ENCODE measurements at regions not wholly inside any gene's neighbourhood (a gene's known extent, or its start where the extent isn't known, plus 50 kb on each side); places are given as distances from the start of the nearest gene placed in this dataset.

DNA sequence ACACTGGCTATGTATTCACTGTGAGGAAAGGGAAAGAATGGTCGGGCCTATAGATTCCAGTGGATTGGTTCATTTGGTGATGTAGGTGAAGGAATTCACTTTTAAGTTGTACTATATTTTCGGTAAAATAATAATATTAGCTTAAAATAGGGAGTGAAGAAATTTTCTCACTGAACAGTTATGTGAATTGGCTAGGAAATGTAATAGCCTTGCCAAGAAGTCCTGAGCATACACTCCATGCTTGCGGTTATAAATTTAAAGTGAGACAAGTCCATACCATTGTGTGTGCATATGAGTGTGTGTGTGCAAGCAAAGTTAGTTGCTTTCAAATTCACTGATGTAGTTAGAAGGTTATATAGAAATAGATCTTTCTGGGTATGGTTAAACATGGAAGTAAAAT lies 1651.0 kb downstream of the NCAM2 start (continued):
- no peak for TF ChIP-seq GATA2 (CRISPR knock-in tag; IDR thresholded peaks at IDR 0.05)
- TF ChIP-seq, protein P1, sequence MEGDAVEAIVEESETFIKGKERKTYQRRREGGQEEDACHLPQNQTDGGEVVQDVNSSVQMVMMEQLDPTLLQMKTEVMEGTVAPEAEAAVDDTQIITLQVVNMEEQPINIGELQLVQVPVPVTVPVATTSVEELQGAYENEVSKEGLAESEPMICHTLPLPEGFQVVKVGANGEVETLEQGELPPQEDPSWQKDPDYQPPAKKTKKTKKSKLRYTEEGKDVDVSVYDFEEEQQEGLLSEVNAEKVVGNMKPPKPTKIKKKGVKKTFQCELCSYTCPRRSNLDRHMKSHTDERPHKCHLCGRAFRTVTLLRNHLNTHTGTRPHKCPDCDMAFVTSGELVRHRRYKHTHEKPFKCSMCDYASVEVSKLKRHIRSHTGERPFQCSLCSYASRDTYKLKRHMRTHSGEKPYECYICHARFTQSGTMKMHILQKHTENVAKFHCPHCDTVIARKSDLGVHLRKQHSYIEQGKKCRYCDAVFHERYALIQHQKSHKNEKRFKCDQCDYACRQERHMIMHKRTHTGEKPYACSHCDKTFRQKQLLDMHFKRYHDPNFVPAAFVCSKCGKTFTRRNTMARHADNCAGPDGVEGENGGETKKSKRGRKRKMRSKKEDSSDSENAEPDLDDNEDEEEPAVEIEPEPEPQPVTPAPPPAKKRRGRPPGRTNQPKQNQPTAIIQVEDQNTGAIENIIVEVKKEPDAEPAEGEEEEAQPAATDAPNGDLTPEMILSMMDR (IDR thresholded peaks at IDR 0.05), result no peak
- no peak for TF ChIP-seq ELF1 (IDR thresholded peaks at IDR 0.05)
- no peak for TF ChIP-seq EP300 (IDR thresholded peaks at IDR 0.05; ENCODE audit: borderline replicate concordance in 1 of 2, low read depth in 1 of 2, low read length in 1 of 2)
- TF ChIP-seq, protein P2, sequence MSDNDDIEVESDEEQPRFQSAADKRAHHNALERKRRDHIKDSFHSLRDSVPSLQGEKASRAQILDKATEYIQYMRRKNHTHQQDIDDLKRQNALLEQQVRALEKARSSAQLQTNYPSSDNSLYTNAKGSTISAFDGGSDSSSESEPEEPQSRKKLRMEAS (IDR thresholded peaks at IDR 0.05; ENCODE audit: low read depth), result no peak

DNA sequence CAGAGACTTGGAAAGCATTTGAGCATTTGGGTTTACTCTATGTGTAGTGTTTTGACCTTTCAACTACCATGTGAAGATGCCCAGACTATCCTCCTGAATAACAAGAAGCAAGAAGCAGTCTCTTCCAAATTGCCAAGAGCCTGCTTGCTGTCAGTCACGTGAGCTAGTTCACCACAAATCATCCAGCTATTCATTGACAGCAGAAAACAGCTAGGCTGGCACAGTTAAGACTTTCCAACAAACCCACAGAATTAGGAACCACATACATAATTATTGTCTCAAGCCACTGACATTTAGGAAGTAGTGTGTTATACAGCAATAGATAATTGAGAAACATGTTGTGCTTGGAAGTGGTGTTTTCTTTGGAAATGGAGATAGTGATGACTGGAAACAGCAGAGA lies 1652.0 kb downstream of the NCAM2 start:
- TF ChIP-seq, protein P3, sequence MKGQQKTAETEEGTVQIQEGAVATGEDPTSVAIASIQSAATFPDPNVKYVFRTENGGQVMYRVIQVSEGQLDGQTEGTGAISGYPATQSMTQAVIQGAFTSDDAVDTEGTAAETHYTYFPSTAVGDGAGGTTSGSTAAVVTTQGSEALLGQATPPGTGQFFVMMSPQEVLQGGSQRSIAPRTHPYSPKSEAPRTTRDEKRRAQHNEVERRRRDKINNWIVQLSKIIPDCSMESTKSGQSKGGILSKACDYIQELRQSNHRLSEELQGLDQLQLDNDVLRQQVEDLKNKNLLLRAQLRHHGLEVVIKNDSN (IDR thresholded peaks at IDR 0.05; ENCODE audit: borderline replicate concordance, low read depth), result no peak
- no peak for TF ChIP-seq GABPA (IDR thresholded peaks at IDR 0.05; ENCODE audit: low read depth)
- no peak for TF ChIP-seq EP300 (IDR thresholded peaks at IDR 0.05; ENCODE audit: borderline replicate concordance in 1 of 2, low read depth in 1 of 2, low read length in 1 of 2)
- TF ChIP-seq, protein P4, sequence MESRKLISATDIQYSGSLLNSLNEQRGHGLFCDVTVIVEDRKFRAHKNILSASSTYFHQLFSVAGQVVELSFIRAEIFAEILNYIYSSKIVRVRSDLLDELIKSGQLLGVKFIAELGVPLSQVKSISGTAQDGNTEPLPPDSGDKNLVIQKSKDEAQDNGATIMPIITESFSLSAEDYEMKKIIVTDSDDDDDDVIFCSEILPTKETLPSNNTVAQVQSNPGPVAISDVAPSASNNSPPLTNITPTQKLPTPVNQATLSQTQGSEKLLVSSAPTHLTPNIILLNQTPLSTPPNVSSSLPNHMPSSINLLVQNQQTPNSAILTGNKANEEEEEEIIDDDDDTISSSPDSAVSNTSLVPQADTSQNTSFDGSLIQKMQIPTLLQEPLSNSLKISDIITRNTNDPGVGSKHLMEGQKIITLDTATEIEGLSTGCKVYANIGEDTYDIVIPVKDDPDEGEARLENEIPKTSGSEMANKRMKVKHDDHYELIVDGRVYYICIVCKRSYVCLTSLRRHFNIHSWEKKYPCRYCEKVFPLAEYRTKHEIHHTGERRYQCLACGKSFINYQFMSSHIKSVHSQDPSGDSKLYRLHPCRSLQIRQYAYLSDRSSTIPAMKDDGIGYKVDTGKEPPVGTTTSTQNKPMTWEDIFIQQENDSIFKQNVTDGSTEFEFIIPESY (IDR thresholded peaks at IDR 0.05; ENCODE audit: borderline replicate concordance, low read depth), result no peak
- TF ChIP-seq, protein P5, sequence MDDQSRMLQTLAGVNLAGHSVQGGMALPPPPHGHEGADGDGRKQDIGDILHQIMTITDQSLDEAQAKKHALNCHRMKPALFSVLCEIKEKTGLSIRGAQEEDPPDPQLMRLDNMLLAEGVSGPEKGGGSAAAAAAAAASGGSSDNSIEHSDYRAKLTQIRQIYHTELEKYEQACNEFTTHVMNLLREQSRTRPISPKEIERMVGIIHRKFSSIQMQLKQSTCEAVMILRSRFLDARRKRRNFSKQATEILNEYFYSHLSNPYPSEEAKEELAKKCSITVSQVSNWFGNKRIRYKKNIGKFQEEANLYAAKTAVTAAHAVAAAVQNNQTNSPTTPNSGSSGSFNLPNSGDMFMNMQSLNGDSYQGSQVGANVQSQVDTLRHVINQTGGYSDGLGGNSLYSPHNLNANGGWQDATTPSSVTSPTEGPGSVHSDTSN (IDR thresholded peaks at IDR 0.05), result no peak
- no peak for TF ChIP-seq ELF1 (IDR thresholded peaks at IDR 0.05)
- no peaks in the 10 kb centered on the region for H4K20me1 ChIP-seq (ENCODE audit: insufficient read depth)
- no peaks in the 10 kb centered on the region for H3K9me2 ChIP-seq
- POLR2A ChIA-PET, result no interaction called here
- H3K4me1 ChIP-seq (ENCODE audit: control insufficient read depth in 1 of 2, insufficient read depth in 2 of 2, low read depth in 1 of 2, low read length in 1 of 2), result no peaks in the 10 kb centered on the region
- no peaks in the 10 kb centered on the region for H3K79me2 ChIP-seq (ENCODE audit: insufficient read depth)
- H3K4me2 ChIP-seq, result no peak overlapping the region
- 33% methylated on average over 1 of the region's 1 CpG for WGBS (ENCODE audit: low lambda C conversion rate)
- H3K36me3 ChIP-seq (replicated peaks in 1 of 2; ENCODE audit: control insufficient read depth in 1 of 2, insufficient read depth in 2 of 2, low read length in 1 of 2), result no peaks in the 10 kb centered on the region
- no peaks in the 10 kb centered on the region for H3F3A ChIP-seq (replicated peaks; ENCODE audit: insufficient read depth)
- no peak for DNase-seq
- H2AFZ ChIP-seq (ENCODE audit: low read depth), result no peak overlapping the region
- CTCF ChIA-PET, result no interaction called here
- H3K4me3 ChIP-seq (ENCODE audit: low read depth in 2 of 2, low read length in 1 of 2), result no peak overlapping the region
- no peak overlapping the region for H3K9ac ChIP-seq
- no peaks in the 10 kb centered on the region for H3K9me3 ChIP-seq
- no peaks in the 10 kb centered on the region for H3K27me3 ChIP-seq (ENCODE audit: insufficient read depth)
- no peak overlapping the region for H3K27ac ChIP-seq (ENCODE audit: low read depth in 2 of 2, low read length in 1 of 2)

DNA sequence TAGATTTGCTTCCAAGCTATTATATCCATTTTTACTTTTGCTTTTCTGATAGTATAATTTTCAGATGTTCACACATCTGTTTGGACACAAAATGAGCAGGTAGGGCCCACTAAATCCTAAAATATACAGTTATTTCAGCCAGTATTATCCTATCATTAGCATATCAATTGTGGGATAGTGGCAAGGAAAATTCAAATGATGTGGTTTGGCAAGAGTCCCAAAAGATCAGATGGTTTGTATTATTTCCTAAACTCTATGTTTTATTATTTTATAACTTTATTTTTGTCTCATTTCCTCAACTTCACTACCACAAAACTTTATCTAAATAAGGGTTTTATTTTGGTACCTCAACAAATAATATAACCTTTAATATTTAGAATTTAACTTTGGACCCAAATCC lies 1659.6 kb downstream of the NCAM2 start:
- Histone ChIP-seq H3K79me2 (ENCODE audit: insufficient read depth) (no peaks in the 10 kb centered on the region), H3K27me3 (ENCODE audit: insufficient read depth) (no peaks in the 10 kb centered on the region), H3K4me3 (ENCODE audit: low read depth in 2 of 2, low read length in 1 of 2) (no peak overlapping the region), H3K9ac (no peak overlapping the region), H3K9me3 (no peaks in the 10 kb centered on the region; the same call in 1 of the 2 replicates), H3K4me2 (no peak overlapping the region), H2AFZ (ENCODE audit: low read depth) (no peak overlapping the region), H3K36me3 (replicated peaks in 1 of 2; ENCODE audit: control insufficient read depth in 1 of 2, insufficient read depth in 2 of 2, low read length in 1 of 2) (no peaks in the 10 kb centered on the region), H3K9me2 (no peaks in the 10 kb centered on the region), H3K27ac (ENCODE audit: low read depth in 2 of 2, low read length in 1 of 2) (no peak overlapping the region), H3K4me1 (ENCODE audit: control insufficient read depth in 1 of 2, insufficient read depth in 2 of 2, low read depth in 1 of 2, low read length in 1 of 2) (no peaks in the 10 kb centered on the region), H4K20me1 (ENCODE audit: insufficient read depth) (no peaks in the 10 kb centered on the region), H3F3A (replicated peaks; ENCODE audit: insufficient read depth) (no peaks in the 10 kb centered on the region)
- CTCF ChIA-PET, result no interaction called here
- POLR2A ChIA-PET, result no interaction called here
- DNase-seq, result no peak
- TF ChIP-seq RXRA (IDR thresholded peaks at IDR 0.05; ENCODE audit: borderline replicate concordance, low read depth) (no peak), RAD21 (IDR thresholded peaks at IDR 0.05; ENCODE audit: low read length) (no peak)
- TF ChIP-seq, protein P5 (IDR thresholded peaks at IDR 0.05), result no peak
- TF ChIP-seq, protein P6, sequence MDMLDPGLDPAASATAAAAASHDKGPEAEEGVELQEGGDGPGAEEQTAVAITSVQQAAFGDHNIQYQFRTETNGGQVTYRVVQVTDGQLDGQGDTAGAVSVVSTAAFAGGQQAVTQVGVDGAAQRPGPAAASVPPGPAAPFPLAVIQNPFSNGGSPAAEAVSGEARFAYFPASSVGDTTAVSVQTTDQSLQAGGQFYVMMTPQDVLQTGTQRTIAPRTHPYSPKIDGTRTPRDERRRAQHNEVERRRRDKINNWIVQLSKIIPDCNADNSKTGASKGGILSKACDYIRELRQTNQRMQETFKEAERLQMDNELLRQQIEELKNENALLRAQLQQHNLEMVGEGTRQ (IDR thresholded peaks at IDR 0.05; ENCODE audit: borderline replicate concordance, low read depth, low read length), result no peak
- TF ChIP-seq, protein P7, sequence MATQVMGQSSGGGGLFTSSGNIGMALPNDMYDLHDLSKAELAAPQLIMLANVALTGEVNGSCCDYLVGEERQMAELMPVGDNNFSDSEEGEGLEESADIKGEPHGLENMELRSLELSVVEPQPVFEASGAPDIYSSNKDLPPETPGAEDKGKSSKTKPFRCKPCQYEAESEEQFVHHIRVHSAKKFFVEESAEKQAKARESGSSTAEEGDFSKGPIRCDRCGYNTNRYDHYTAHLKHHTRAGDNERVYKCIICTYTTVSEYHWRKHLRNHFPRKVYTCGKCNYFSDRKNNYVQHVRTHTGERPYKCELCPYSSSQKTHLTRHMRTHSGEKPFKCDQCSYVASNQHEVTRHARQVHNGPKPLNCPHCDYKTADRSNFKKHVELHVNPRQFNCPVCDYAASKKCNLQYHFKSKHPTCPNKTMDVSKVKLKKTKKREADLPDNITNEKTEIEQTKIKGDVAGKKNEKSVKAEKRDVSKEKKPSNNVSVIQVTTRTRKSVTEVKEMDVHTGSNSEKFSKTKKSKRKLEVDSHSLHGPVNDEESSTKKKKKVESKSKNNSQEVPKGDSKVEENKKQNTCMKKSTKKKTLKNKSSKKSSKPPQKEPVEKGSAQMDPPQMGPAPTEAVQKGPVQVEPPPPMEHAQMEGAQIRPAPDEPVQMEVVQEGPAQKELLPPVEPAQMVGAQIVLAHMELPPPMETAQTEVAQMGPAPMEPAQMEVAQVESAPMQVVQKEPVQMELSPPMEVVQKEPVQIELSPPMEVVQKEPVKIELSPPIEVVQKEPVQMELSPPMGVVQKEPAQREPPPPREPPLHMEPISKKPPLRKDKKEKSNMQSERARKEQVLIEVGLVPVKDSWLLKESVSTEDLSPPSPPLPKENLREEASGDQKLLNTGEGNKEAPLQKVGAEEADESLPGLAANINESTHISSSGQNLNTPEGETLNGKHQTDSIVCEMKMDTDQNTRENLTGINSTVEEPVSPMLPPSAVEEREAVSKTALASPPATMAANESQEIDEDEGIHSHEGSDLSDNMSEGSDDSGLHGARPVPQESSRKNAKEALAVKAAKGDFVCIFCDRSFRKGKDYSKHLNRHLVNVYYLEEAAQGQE (IDR thresholded peaks at IDR 0.05; ENCODE audit: low read depth, low read length), result no peak

Data from SK-N-SH (cell line).